NB4 (cell line): ENCODE measurements at regions not wholly inside any gene's neighbourhood (a gene's known extent, or its start where the extent isn't known, plus 50 kb on each side); places are given as distances from the start of the nearest gene placed in this dataset.

Source experiments
- CTCF ChIP-seq: IDR thresholded peaks from one replicate; pipeline ENCODE4 v1.5.1; 2012; ENCODE audit warnings: low read depth, low read length
- MYC ChIP-seq: IDR thresholded peaks from 2 replicates; pipeline ENCODE4 v1.6.1; 2011; ENCODE audit warnings: low read depth, low read length
- POLR2A ChIP-seq: IDR thresholded peaks from 2 replicates; pipeline ENCODE4 v1.6.1; 2011; ENCODE audit warnings: mild to moderate bottlenecking; ENCODE audit not compliant: insufficient read length; ENCODE audit errors: extremely low read depth

- TF ChIP-seq CTCF (no peak), POLR2A (no peak), MYC (no peak)
Measured at GRCh38 chr3:99212969-99213368, 311.5 kb upstream of the DCBLD2 start.
